ENCODE measurements at regions not wholly inside any gene's neighbourhood (a gene's known extent, or its start where the extent isn't known, plus 50 kb on each side); places are given as distances from the start of the nearest gene placed in this dataset.

DNA sequence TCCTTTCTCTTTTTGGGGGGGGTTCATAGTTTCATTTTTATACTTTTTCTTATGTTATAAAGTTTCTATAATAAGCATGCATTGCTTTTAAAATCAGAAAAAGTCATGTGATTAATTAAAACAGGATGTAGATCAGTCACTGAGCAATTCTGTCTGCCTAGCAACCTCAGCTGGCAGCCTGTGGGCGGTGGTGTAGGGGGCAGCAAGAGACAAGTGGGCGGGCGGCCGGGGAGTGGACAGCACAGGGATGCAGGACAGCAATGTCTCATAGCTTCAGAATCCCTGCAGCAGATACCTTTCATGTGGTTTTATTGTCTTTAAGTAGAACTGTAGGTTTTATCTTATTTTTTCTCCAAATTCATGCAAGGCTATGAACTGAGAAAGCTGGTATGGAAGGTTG, 101.9 kb upstream of the S1PR3 start:
- TF ChIP-seq, protein P1, sequence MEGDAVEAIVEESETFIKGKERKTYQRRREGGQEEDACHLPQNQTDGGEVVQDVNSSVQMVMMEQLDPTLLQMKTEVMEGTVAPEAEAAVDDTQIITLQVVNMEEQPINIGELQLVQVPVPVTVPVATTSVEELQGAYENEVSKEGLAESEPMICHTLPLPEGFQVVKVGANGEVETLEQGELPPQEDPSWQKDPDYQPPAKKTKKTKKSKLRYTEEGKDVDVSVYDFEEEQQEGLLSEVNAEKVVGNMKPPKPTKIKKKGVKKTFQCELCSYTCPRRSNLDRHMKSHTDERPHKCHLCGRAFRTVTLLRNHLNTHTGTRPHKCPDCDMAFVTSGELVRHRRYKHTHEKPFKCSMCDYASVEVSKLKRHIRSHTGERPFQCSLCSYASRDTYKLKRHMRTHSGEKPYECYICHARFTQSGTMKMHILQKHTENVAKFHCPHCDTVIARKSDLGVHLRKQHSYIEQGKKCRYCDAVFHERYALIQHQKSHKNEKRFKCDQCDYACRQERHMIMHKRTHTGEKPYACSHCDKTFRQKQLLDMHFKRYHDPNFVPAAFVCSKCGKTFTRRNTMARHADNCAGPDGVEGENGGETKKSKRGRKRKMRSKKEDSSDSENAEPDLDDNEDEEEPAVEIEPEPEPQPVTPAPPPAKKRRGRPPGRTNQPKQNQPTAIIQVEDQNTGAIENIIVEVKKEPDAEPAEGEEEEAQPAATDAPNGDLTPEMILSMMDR (IDR thresholded peaks at IDR 0.05): no peak
- TF ChIP-seq POLR2A (IDR thresholded peaks at IDR 0.05) (no peak), EP300 (IDR thresholded peaks at IDR 0.05) (no peak)
- 74 to 80% (median 80%) methylated on average over 4 of the region's 4 CpGs for WGBS, 3 donors
- no peak for DNase-seq
- Histone ChIP-seq H3K27me3 (no peaks in the 10 kb centered on the region), H3K4me1 (ENCODE audit: insufficient read depth) (peaks cover 2% of the 10 kb centered on the region), H3K4me3 (no peak overlapping the region), H3K27ac (no peak overlapping the region), H3K36me3 (no peaks in the 10 kb centered on the region), H3K9me3 (no peaks in the 10 kb centered on the region)
- intact Hi-C loops (cut with DNase I): no loop called here

DNA sequence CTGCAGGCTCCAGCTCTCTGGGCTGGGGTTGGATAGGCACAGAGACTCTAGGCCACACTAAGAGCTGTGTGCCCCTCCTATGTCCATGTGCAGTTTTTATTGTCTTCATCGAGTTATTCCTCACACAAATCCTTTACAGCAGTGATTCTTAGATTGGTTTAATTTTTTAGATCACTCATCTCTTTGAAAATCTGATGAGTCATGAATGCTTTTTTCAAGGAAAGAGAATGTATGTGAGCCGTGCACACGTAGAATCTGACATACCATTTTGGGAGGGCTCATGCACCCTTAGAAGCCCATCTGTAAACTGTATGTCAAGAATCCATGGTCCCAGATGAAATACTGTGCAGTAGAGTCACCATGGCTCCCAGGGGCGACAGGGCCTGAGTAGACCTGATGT, 100.7 kb upstream of the S1PR3 start:
- H3K36me3 ChIP-seq: no peaks in the 10 kb centered on the region
- no peak for DNase-seq
- no peak overlapping the region for H3K4me3 ChIP-seq
- H3K4me1 ChIP-seq (ENCODE audit: insufficient read depth): peaks cover 2% of the 10 kb centered on the region
- no peaks in the 10 kb centered on the region for H3K27me3 ChIP-seq
- WGBS, 3 donors: 91 to 95% (median 92%) methylated on average over 4 of the region's 4 CpGs
- no peak overlapping the region for H3K27ac ChIP-seq
- intact Hi-C loops (cut with DNase I): no loop called here
- no peak for TF ChIP-seq EP300 (IDR thresholded peaks at IDR 0.05)
- no peak for TF ChIP-seq POLR2A (IDR thresholded peaks at IDR 0.05)
- TF ChIP-seq, protein P1 (IDR thresholded peaks at IDR 0.05): no peak
- H3K9me3 ChIP-seq: no peaks in the 10 kb centered on the region

GRCh38 chr9:88891040-88891439, 100.2 kb upstream of the S1PR3 start:
- Histone ChIP-seq H3K27me3 (no peaks in the 10 kb centered on the region), H3K4me1 (ENCODE audit: insufficient read depth) (peaks cover 2% of the 10 kb centered on the region), H3K4me3 (no peak overlapping the region), H3K9me3 (no peaks in the 10 kb centered on the region), H3K27ac (no peak overlapping the region), H3K36me3 (no peaks in the 10 kb centered on the region)
- DNase-seq: no peak
- TF ChIP-seq EP300 (IDR thresholded peaks at IDR 0.05) (no peak), POLR2A (IDR thresholded peaks at IDR 0.05) (no peak)
- TF ChIP-seq, protein P1 (IDR thresholded peaks at IDR 0.05): no peak
- intact Hi-C loops (cut with DNase I): no loop called here
- 86 to 94% (median 86%) methylated on average over 2 of the region's 2 CpGs for WGBS, 3 donors

DNA sequence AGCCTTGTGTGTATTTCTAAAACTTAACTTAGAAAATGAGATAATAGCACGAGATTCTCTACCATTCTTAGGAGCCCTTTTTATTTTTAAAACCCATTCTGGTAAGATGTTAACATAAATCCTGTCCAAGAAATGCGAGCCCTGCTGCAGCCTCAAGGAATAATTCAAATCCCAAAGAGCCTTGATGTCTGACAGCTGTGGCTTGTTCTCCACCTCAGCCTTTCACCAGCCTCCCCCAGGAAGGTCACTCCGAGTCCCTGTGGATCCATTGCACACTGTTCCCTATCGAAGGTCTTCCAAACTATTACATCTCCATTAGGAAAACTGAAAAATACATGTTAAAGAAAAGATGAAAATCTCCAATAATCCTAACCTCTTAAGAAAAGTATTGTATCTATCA, 98.5 kb upstream of the S1PR3 start:
- no peak overlapping the region for H3K27ac ChIP-seq
- DNase-seq: no peak
- WGBS, 3 donors: 5 to 11% (median 10%) methylated on average over 4 of the region's 4 CpGs
- H3K4me3 ChIP-seq: no peak overlapping the region
- no peaks in the 10 kb centered on the region for H3K27me3 ChIP-seq
- H3K4me1 ChIP-seq (ENCODE audit: insufficient read depth): peaks cover 2% of the 10 kb centered on the region
- intact Hi-C loops (cut with DNase I): no loop called here
- TF ChIP-seq EP300 (IDR thresholded peaks at IDR 0.05) (no peak), POLR2A (IDR thresholded peaks at IDR 0.05) (no peak)
- TF ChIP-seq, protein P1 (IDR thresholded peaks at IDR 0.05): no peak
- H3K9me3 ChIP-seq: no peaks in the 10 kb centered on the region
- H3K36me3 ChIP-seq: no peaks in the 10 kb centered on the region

GRCh38 chr9:88897081-88897480, 94.2 kb upstream of the S1PR3 start:
- no peak for TF ChIP-seq POLR2A (IDR thresholded peaks at IDR 0.05)
- TF ChIP-seq, protein P1 (IDR thresholded peaks at IDR 0.05): no peak
- no peak for TF ChIP-seq EP300 (IDR thresholded peaks at IDR 0.05)
- no peaks in the 10 kb centered on the region for H3K9me3 ChIP-seq
- DNase-seq: no peak
- no peaks in the 10 kb centered on the region for H3K36me3 ChIP-seq
- H3K27ac ChIP-seq: no peak overlapping the region
- no peaks in the 10 kb centered on the region for H3K27me3 ChIP-seq
- H3K4me1 ChIP-seq (ENCODE audit: insufficient read depth): peaks cover 2% of the 10 kb centered on the region
- intact Hi-C loops (cut with DNase I): no loop called here
- H3K4me3 ChIP-seq: no peak overlapping the region

Data from ovary (tissue), 7 donors.